GM23338 (cell line): ENCODE measurements at regions not wholly inside any gene's neighbourhood (a gene's known extent, or its start where the extent isn't known, plus 50 kb on each side); places are given as distances from the start of the nearest gene placed in this dataset.

ENCODE experiments used
- CREB1 ChIP-seq: fragments of 250-450 bp; sonication (Bioruptor Pico); IDR thresholded peaks from 2 replicates; pipeline ENCODE4 v1.5.0; 2020; ENCODE audit warnings: low read depth, mild to moderate bottlenecking, moderate library complexity
- CTCF ChIP-seq, 2 experiments: fragments of 200-600 bp in 1 of 2; sonication (generic) in 1 of 2; conservative IDR thresholded peaks; 2 replicates each; pipeline versions ENCODE4 v1.5.1 to v1.6.1; 2016 to 2017; ENCODE audit warnings: antibody characterized with exemption in 2 of 2, low read depth in 2 of 2, mild to moderate bottlenecking in 2 of 2, moderate library complexity in 1 of 2
- EZH2 ChIP-seq: fragments of 200-600 bp; sonication (generic); IDR thresholded peaks from one replicate; pipeline ENCODE4 v1.8.0; 2017; ENCODE audit warnings: antibody characterized with exemption, mild to moderate bottlenecking, low read depth; ENCODE audit not compliant: unreplicated experiment
- EZH2phosphoT487 ChIP-seq: fragments of 200-600 bp; sonication (generic); IDR thresholded peaks from one replicate; pipeline ENCODE4 v1.8.1; 2018; ENCODE audit warnings: antibody characterized with exemption; ENCODE audit not compliant: unreplicated experiment
- REST ChIP-seq: IDR thresholded peaks from one replicate; pipeline ENCODE4 v1.6.1; 2018; ENCODE audit warnings: antibody characterized with exemption; ENCODE audit not compliant: unreplicated experiment

GRCh38 chr21:35359076-35359475 lies 310.0 kb upstream of the RUNX1 start:
- TF ChIP-seq CTCF (conservative IDR thresholded peaks at IDR 0.05; ENCODE audit: low read depth in 2 of 2) (no peak), EZH2 (no peak), CREB1 (no peak), REST (no peak), EZH2phosphoT487 (no peak)
